NB4 (cell line): ENCODE measurements at regions not wholly inside any gene's neighbourhood (a gene's known extent, or its start where the extent isn't known, plus 50 kb on each side); places are given as distances from the start of the nearest gene placed in this dataset.

Experiments used
- CTCF ChIP-seq: IDR thresholded peaks from one replicate; pipeline ENCODE4 v1.5.1; 2012; ENCODE audit warnings: low read depth, low read length
- MAX ChIP-seq: IDR thresholded peaks from 2 replicates; pipeline ENCODE4 v1.6.1; 2011; ENCODE audit warnings: low read depth, low read length
- MYC ChIP-seq: IDR thresholded peaks from 2 replicates; pipeline ENCODE4 v1.6.1; 2011; ENCODE audit warnings: low read depth, low read length
- POLR2A ChIP-seq: IDR thresholded peaks from 2 replicates; pipeline ENCODE4 v1.6.1; 2011; ENCODE audit warnings: mild to moderate bottlenecking; ENCODE audit not compliant: insufficient read length; ENCODE audit errors: extremely low read depth

GRCh38 chr2:156908825-156909224, 348.7 kb upstream of the GALNT5 start:
- no peak for TF ChIP-seq POLR2A
- no peak for TF ChIP-seq CTCF
- TF ChIP-seq MYC: no peak
- no peak for TF ChIP-seq MAX
